DMS114 treated with DMSO at 0.1 percent for 48 hours (cell line): ENCODE measurements at regions not wholly inside any gene's neighbourhood (a gene's known extent, or its start where the extent isn't known, plus 50 kb on each side); places are given as distances from the start of the nearest gene placed in this dataset.

Experiments used
- DNase-seq: peaks from one replicate; lab custom pipeline; 2025; ENCODE audit not compliant: unreplicated experiment; lab: John Stamatoyannopoulos, UW

- DNase-seq = no peak
Measured at GRCh38 chr15:38168467-38169070, 84.1 kb upstream of the SPRED1 start.

- no peak for DNase-seq
Measured at GRCh38 chr15:38171973-38172372, 80.7 kb upstream of the SPRED1 start.

DNA sequence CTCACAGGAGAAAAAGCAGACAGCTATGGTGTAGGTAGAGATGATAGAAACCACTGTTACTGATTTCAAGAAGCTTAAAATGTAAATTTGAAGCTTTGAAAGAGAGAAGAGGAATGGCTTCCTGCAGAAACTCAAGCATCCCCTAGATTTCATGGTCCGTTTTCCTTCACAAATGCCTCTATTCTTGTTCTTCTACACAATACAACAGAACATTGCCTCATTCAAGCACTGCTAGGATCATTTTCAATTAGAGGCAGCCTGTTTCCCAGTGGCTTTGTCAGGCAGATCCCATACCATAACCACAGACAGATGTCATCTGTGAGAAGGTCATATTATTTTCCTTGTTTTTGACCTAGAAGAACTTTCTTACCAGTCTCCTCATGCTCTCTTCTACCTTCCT lies 77.9 kb upstream of the SPRED1 start:
- DNase-seq = no peak

DNA sequence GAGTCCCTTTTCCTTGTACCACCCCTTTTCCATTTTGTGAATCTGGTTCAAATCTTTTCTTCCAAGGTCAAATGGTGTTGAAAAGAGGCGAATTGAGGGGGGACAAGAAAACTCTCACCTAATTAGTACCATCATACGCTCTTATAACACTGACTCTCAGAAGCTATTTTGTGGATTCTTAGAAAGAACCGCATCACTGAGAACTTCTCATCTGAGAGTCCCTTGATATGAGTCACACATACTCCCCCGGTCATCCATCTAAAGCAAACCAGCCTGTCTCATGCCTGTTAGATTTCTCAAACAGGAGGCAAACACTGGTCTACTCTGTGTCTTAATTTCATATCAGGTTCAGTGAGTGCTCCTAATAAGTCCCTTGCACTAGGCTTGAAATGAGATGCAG lies 76.5 kb upstream of the SPRED1 start:
- DNase-seq = no peak

- no peak for DNase-seq
Measured at GRCh38 chr15:38176691-38177090, 75.9 kb upstream of the SPRED1 start.

- DNase-seq = no peak
Measured at GRCh38 chr15:38182900-38183299, 69.7 kb upstream of the SPRED1 start.

DNA sequence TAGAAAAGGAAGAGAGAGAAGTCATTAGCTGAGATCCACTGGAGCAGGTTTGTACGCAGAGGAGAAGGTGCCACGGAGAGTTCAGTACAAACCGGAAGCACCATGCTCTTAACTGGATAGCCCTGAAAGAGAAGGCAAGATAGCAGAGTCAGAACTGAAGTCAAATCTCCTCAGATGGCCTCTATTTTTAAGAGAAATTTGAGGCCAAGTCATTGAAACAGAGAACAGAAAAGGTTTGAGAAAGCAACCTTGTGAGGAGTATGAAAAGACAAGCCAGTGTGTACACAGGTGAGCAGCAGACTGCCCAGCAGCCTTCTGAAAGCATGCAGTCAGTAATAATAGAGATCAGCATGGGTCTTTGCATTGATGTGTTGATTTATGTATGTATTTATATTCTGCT lies 66.1 kb upstream of the SPRED1 start:
- no peak for DNase-seq

DNA sequence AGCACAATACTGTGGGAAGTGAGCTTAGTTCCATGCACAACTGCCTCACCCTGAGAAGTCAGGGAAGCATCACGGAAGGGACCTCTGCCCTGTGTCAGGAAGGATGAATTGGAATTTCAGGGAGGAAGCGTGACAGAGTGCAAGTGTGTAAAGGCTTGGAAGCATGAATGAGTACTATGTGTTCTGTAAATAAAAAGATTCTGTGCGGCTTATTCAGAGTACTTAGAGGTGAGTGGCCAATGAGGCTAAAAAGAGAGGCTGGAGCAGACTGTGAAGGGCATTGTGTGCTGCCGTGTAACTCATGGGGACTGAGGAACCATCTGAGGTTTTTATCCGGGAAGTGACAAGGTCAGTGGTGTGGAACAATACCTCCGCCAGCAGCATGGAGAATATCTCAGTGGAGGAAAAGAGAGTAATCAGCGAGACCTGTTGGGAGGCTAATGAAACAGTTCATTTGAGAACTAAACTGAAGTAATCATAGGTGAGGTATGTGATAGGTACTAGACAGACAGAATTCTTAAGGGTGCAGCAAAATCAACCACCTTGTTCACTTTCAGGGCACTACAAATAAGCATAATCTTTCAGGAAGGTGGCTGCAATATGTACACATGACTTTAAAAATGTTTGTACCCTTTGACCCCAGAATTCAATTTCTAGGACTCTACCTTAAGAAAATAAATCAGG lies 64.9 kb upstream of the SPRED1 start:
- no peak for DNase-seq

GRCh38 chr15:38189671-38190295 lies 62.9 kb upstream of the SPRED1 start:
- DNase-seq = no peak

DNA sequence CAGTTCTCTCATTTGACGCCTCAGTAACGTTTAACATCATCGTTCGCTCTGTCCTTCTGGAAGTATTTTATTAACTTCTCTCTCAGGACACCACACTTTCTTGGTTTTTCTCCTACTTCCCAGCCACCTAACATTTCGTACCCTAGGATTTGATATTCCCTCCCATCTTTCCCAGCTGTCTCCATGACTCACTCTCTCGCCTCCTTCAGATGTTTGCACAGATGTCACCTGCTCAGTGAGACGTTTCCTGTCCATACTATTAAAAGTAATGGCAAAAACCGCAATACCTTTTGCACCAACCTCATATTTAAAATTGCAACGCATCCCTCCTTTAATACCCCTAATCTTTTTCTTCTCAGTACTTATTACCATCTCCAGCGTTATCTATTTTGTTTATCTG lies 62.1 kb upstream of the SPRED1 start:
- DNase-seq = no peak

DNA sequence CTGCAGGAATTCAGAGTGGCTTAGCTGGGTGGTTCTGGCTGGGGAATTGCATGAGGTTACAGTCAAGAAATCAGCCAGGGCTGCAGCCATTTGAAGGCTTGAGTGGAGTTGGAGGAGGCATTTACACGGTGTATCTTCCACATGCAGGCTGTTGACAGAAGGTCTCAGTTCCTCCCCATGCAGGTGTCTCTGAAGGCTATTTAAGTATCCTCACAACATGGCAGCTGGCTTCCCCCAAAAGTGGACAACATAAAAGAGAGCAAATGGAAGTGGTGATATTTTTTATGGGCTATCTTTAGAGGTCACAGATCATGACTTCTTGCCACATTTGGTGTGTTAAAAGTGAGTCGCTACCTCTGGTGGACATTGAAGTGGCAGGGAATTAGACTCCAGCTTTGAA lies 60.1 kb upstream of the SPRED1 start:
- DNase-seq = no peak

GRCh38 chr15:38193496-38193895 lies 59.1 kb upstream of the SPRED1 start:
- no peak for DNase-seq

- DNase-seq = no peak
Measured at GRCh38 chr15:38195191-38195901, 57.3 kb upstream of the SPRED1 start.

DNA sequence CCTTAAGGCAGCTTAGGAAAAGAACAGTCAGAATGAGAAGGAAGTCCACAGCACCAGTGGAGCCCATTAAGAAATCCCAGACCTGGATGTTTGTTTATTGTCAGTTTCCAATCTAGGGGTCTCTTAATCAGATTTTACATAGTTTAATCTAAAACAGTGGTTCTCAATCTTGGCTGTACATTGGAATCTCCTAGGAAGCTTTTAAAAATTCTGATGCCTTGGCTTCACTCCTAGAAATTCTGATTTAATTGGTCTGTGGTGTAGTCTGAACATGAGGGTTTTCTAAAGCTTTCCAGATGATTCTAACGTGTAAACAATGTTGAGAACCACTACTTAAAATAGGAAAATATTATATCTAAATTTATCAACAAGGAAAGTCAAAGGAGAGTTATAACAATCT lies 56.6 kb upstream of the SPRED1 start:
- no peak for DNase-seq

GRCh38 chr15:38197553-38197952 lies 55.1 kb upstream of the SPRED1 start:
- no peak for DNase-seq

GRCh38 chr15:38201714-38202113 lies 50.9 kb upstream of the SPRED1 start:
- DNase-seq = no peak

DNA sequence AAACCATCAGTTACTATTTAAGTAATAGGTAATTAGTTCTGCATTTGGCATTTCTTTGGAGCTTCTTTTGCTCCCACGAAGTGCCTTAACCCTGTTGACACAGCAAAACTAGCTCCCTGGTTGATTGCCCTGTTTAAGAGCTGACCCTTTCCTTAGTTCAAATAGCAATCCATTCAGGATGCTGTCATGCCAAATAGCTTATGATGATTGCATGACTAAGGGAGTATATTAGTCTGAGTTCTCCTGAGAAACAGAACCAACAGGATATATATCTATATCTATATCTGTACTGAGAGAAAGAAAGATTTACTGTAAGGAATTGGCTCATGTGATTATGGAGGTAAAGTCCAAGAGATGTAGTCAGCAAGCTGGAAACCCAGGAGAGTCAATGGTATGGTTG lies 50.3 kb upstream of the SPRED1 start:
- no peak for DNase-seq
